Muscle of leg (tissue), 3 donors: ENCODE measurements at regions not wholly inside any gene's neighbourhood (a gene's known extent, or its start where the extent isn't known, plus 50 kb on each side); places are given as distances from the start of the nearest gene placed in this dataset.

Source experiments
- DNase-seq: peaks from one replicate; pipeline ENCODE4 v3.0.0; 2013
- H3K27ac ChIP-seq: one replicate; pipeline ENCODE4 v1.5.1; 2013; ENCODE audit warnings: mild to moderate bottlenecking, low read length, control low read depth
- H3K27me3 ChIP-seq: one replicate; pipeline ENCODE4 v1.6.1; 2013; ENCODE audit warnings: low read length; ENCODE audit not compliant: control insufficient read depth, insufficient read depth
- H3K36me3 ChIP-seq: one replicate; pipeline ENCODE4 v1.6.1; 2013; ENCODE audit warnings: low read length; ENCODE audit not compliant: control insufficient read depth, insufficient read depth
- H3K4me1 ChIP-seq: one replicate; pipeline ENCODE4 v1.6.1; 2013; ENCODE audit warnings: low read length; ENCODE audit not compliant: control insufficient read depth, insufficient read depth
- H3K4me3 ChIP-seq: one replicate; pipeline ENCODE4 v1.5.1; 2013; ENCODE audit warnings: low read length, control low read depth
- H3K9me3 ChIP-seq: replicated peaks from 2 replicates; pipeline ENCODE4 v1.6.1; 2013; ENCODE audit warnings: low read depth, low read length; ENCODE audit not compliant: control insufficient read depth
- WGBS: methylation state at CpG from one replicate; pipeline ENCODE4 v1.1.5; 2013; ENCODE audit warnings: missing lambda C conversion rate; ENCODE audit not compliant: insufficient coverage; 5-methylcytosine and 5-hydroxymethylcytosine counted together

- H3K9me3 ChIP-seq = no peaks in the 10 kb centered on the region
- DNase-seq = no peak
- WGBS = no CpG with 5 or more reads among the region's 1 CpG
- H3K4me3 ChIP-seq = no peak overlapping the region
- no peaks in the 10 kb centered on the region for H3K4me1 ChIP-seq
- no peaks in the 10 kb centered on the region for H3K27me3 ChIP-seq
- no peaks in the 10 kb centered on the region for H3K36me3 ChIP-seq
- H3K27ac ChIP-seq = no peak overlapping the region
These were observed 327.3 kb downstream of the SMAD2 start for GRCh38 chr18:47603158-47603557.

- no peaks in the 10 kb centered on the region for H3K27me3 ChIP-seq
- no peaks in the 10 kb centered on the region for H3K36me3 ChIP-seq
- DNase-seq = no peak
- no peak overlapping the region for H3K4me3 ChIP-seq
- no peaks in the 10 kb centered on the region for H3K4me1 ChIP-seq
- H3K9me3 ChIP-seq = no peaks in the 10 kb centered on the region
- no peak overlapping the region for H3K27ac ChIP-seq
- WGBS = 74% methylated on average over 8 of the region's 11 CpGs
These were observed 328.1 kb downstream of the SMAD2 start for GRCh38 chr18:47602273-47602897.

- H3K4me1 ChIP-seq = no peaks in the 10 kb centered on the region
- H3K27me3 ChIP-seq = no peaks in the 10 kb centered on the region
- no peaks in the 10 kb centered on the region for H3K36me3 ChIP-seq
- H3K27ac ChIP-seq = no peak overlapping the region
- no peaks in the 10 kb centered on the region for H3K9me3 ChIP-seq
- WGBS = 28% methylated on average over 7 of the region's 13 CpGs
- no peak overlapping the region for H3K4me3 ChIP-seq
- DNase-seq = no peak
These were observed 328.7 kb downstream of the SMAD2 start for GRCh38 chr18:47601581-47602272.

- Histone ChIP-seq H3K9me3 (peaks cover 3% of the 10 kb centered on the region), H3K4me3 (no peak overlapping the region), H3K27me3 (peaks cover 33% of the 10 kb centered on the region), H3K4me1 (no peaks in the 10 kb centered on the region), H3K36me3 (no peaks in the 10 kb centered on the region), H3K27ac (no peak overlapping the region)
- DNase-seq = no peak
- no CpG with 5 or more reads among the region's 2 CpGs for WGBS
These were observed 334.5 kb downstream of the SMAD2 start for GRCh38 chr18:47595831-47596501.

- no peak overlapping the region for H3K4me3 ChIP-seq
These were observed 335.8 kb downstream of the SMAD2 start for GRCh38 chr18:47594621-47595086.

GRCh38 chr18:47593744-47594472 is 336.6 kb downstream of the SMAD2 start:
- DNase-seq = no peak
- H3K4me1 ChIP-seq = no peaks in the 10 kb centered on the region
- H3K4me3 ChIP-seq = no peak overlapping the region
- H3K9me3 ChIP-seq = peaks cover 3% of the 10 kb centered on the region
- WGBS = 58% methylated on average over 5 of the region's 13 CpGs
- H3K36me3 ChIP-seq = no peaks in the 10 kb centered on the region
- no peak overlapping the region for H3K27ac ChIP-seq
- peaks cover 33% of the 10 kb centered on the region for H3K27me3 ChIP-seq

More at GRCh38 chr18:47594621-47595086, 335.8 kb downstream of the SMAD2 start:
- peaks cover 3% of the 10 kb centered on the region for H3K9me3 ChIP-seq
- peaks cover 33% of the 10 kb centered on the region for H3K27me3 ChIP-seq
- DNase-seq = no peak
- H3K36me3 ChIP-seq = no peaks in the 10 kb centered on the region
- no peak overlapping the region for H3K27ac ChIP-seq
- 61% methylated on average over 4 of the region's 23 CpGs for WGBS
- no peaks in the 10 kb centered on the region for H3K4me1 ChIP-seq

GRCh38 chr18:47591429-47591828 is 339.0 kb downstream of the SMAD2 start:
- WGBS = no CpG with 5 or more reads among the region's 3 CpGs
- Histone ChIP-seq H3K27me3 (peaks cover 33% of the 10 kb centered on the region), H3K36me3 (no peaks in the 10 kb centered on the region), H3K27ac (no peak overlapping the region), H3K4me1 (no peaks in the 10 kb centered on the region), H3K4me3 (no peak overlapping the region), H3K9me3 (peaks cover 3% of the 10 kb centered on the region)
- DNase-seq = no peak

- WGBS = 33% methylated on average over 2 of the region's 2 CpGs
- no peaks in the 10 kb centered on the region for H3K9me3 ChIP-seq
- peaks cover 2% of the 10 kb centered on the region for H3K27me3 ChIP-seq
- H3K4me3 ChIP-seq = no peak overlapping the region
- no peaks in the 10 kb centered on the region for H3K36me3 ChIP-seq
- no peak for DNase-seq
- H3K27ac ChIP-seq = no peak overlapping the region
- H3K4me1 ChIP-seq = no peaks in the 10 kb centered on the region
These were observed 336.1 kb upstream of the SKOR2 start for GRCh38 chr18:47587587-47587986.

GRCh38 chr18:47586418-47587070 is 335.1 kb upstream of the SKOR2 start:
- no CpG with 5 or more reads among the region's 2 CpGs for WGBS
- Histone ChIP-seq H3K4me3 (no peak overlapping the region), H3K27me3 (peaks cover 2% of the 10 kb centered on the region), H3K36me3 (no peaks in the 10 kb centered on the region), H3K4me1 (no peaks in the 10 kb centered on the region), H3K27ac (no peak overlapping the region), H3K9me3 (no peaks in the 10 kb centered on the region)
- DNase-seq = no peak
